Activated CD4-positive, alpha-beta T cell treated with anti-CD3 and anti-CD28 coated beads, Interleukin-2, Interleukin-6, amounts not matched to agents 100 ng/mL and 50 ng/mL, durations not matched to agents 16 hours and 8 hours (primary cell): ENCODE measurements at regions not wholly inside any gene's neighbourhood (a gene's known extent, or its start where the extent isn't known, plus 50 kb on each side); places are given as distances from the start of the nearest gene placed in this dataset.
A peak's percentile ranks its signal among the peaks of the same experiment; 100 is the strongest.
"Not testable (repeated sequence)": the region's sequence is repeated elsewhere in the genome, so short reads cannot be mapped to it uniquely, and the experiment has no call there.

Experiments
- DNase-seq: peaks from one replicate; pipeline ENCODE4 v3.0.0-alpha.2; 2020

- DNase-seq = no peak
These were observed 127.1 kb upstream of the TANK start for GRCh38 chr2:161033059-161033660.

GRCh38 chr2:161036926-161037325 lies 123.3 kb upstream of the TANK start:
- no peak for DNase-seq

GRCh38 chr2:161039071-161039470 lies 121.2 kb upstream of the TANK start:
- DNase-seq = no peak

GRCh38 chr2:161041356-161041755 lies 118.9 kb upstream of the TANK start:
- DNase-seq = no peak

- no peak for DNase-seq
These were observed 117.1 kb upstream of the TANK start for GRCh38 chr2:161042990-161043625.

- DNase-seq = no peak
These were observed 115.9 kb upstream of the TANK start for GRCh38 chr2:161044095-161044865.

GRCh38 chr2:161044921-161045320 lies 115.3 kb upstream of the TANK start:
- DNase-seq = no peak

- DNase-seq = no peak
These were observed 114.5 kb upstream of the TANK start for GRCh38 chr2:161045726-161046125.

- no peak for DNase-seq
These were observed 113.4 kb upstream of the TANK start for GRCh38 chr2:161046876-161047275.

- DNase-seq = no peak
These were observed 111.9 kb upstream of the TANK start for GRCh38 chr2:161048317-161048716.

- no peak for DNase-seq
These were observed 110.7 kb upstream of the TANK start for GRCh38 chr2:161049559-161049958.

- DNase-seq = no peak
These were observed 108.0 kb upstream of the TANK start for GRCh38 chr2:161052214-161052613.

GRCh38 chr2:161055289-161055688 lies 104.9 kb upstream of the TANK start:
- DNase-seq = no peak

GRCh38 chr2:161059388-161059787 lies 100.8 kb upstream of the TANK start:
- DNase-seq = no peak

- no peak for DNase-seq
These were observed 98.4 kb upstream of the TANK start for GRCh38 chr2:161061786-161062185.

- DNase-seq = peak; percentile 87
These were observed 96.9 kb upstream of the TANK start for GRCh38 chr2:161063157-161063945.

- DNase-seq = no peak
These were observed 96.3 kb upstream of the TANK start for GRCh38 chr2:161063946-161064306.

- no peak for DNase-seq
These were observed 92.3 kb upstream of the TANK start for GRCh38 chr2:161067846-161068350.

- no peak for DNase-seq
These were observed 91.6 kb upstream of the TANK start for GRCh38 chr2:161068670-161069069.

- DNase-seq = no peak
These were observed 89.3 kb upstream of the TANK start for GRCh38 chr2:161070693-161071479.

GRCh38 chr2:161072436-161072835 lies 87.8 kb upstream of the TANK start:
- not testable (repeated sequence) for DNase-seq

GRCh38 chr2:161075701-161076100 lies 84.5 kb upstream of the TANK start:
- DNase-seq = no peak
